CD14-positive monocyte (primary cell): ENCODE measurements at regions not wholly inside any gene's neighbourhood (a gene's known extent, or its start where the extent isn't known, plus 50 kb on each side); places are given as distances from the start of the nearest gene placed in this dataset.

Experiments used
- DNase-seq, 3 donors: peaks; one replicate each; pipeline ENCODE4 v3.0.0-alpha.2; 2011 to 2022
- H2AFZ ChIP-seq: 2 replicates; pipeline ENCODE4 v1.6.0; 2012; ENCODE audit warnings: mild to moderate bottlenecking, low read depth, low read length, inconsistent platforms; ENCODE audit not compliant: insufficient read depth, poor library complexity, severe bottlenecking
- H3K27ac ChIP-seq, 2 donors: 1 replicate in 1 of 2; 2 replicates in 1 of 2; pipeline ENCODE4 v1.5.1; 2012 to 2013; ENCODE audit warnings: low read length in 2 of 2, control low read depth in 1 of 2, inconsistent platforms in 1 of 2, low read depth in 1 of 2, mild to moderate bottlenecking in 1 of 2
- H3K27me3 ChIP-seq, 2 donors: one replicate each; pipeline versions ENCODE4 v1.6.0 to v1.6.1; 2011 to 2013; ENCODE audit warnings: low read length in 2 of 2; ENCODE audit not compliant: control insufficient read depth in 2 of 2, insufficient read depth in 2 of 2
- H3K36me3 ChIP-seq, 2 donors: replicated peaks in 1 of 2; 1 replicate in 1 of 2; 2 replicates in 1 of 2; pipeline versions ENCODE4 v1.5.1 to v1.6.1; 2012 to 2013; ENCODE audit warnings: low read length in 2 of 2, control low read depth in 1 of 2, inconsistent platforms in 1 of 2, mild to moderate bottlenecking in 1 of 2; ENCODE audit not compliant: insufficient read depth in 2 of 2, control insufficient read depth in 1 of 2
- H3K4me1 ChIP-seq, 2 donors: 1 replicate in 1 of 2; 2 replicates in 1 of 2; pipeline versions ENCODE4 v1.5.1 to v1.6.1; 2012 to 2013; ENCODE audit warnings: low read length in 2 of 2, control low read depth in 1 of 2, inconsistent platforms in 1 of 2, mild to moderate bottlenecking in 1 of 2, moderate library complexity in 1 of 2; ENCODE audit not compliant: insufficient read depth in 2 of 2, control insufficient read depth in 1 of 2
- H3K4me2 ChIP-seq: replicated peaks from 2 replicates; pipeline ENCODE3; 2012; ENCODE audit warnings: low read length, moderate library complexity, mild to moderate bottlenecking; ENCODE audit not compliant: poor library complexity, severe bottlenecking; ENCODE audit errors: extremely low read depth
- H3K4me3 ChIP-seq, 3 experiments: fragments of 200-600 bp in 1 of 3; sonication (generic) in 1 of 3; replicated peaks in 1 of 3; 1 replicate in 2 of 3; 2 replicates in 1 of 3; pipeline ENCODE4 v1.5.1; 2011 to 2013; ENCODE audit warnings: low read length in 3 of 3, mild to moderate bottlenecking in 3 of 3, control low read depth in 2 of 3, low read depth in 2 of 3, inconsistent platforms in 1 of 3, moderate library complexity in 1 of 3
- H3K79me2 ChIP-seq: 2 replicates; pipeline ENCODE4 v1.6.0; 2012; ENCODE audit warnings: mild to moderate bottlenecking, control low read depth, inconsistent platforms, low read length, moderate library complexity; ENCODE audit not compliant: insufficient read depth
- H3K9ac ChIP-seq: 2 replicates; pipeline ENCODE4 v1.6.0; 2017; ENCODE audit warnings: low read length, mild to moderate bottlenecking; ENCODE audit not compliant: insufficient read depth, poor library complexity, severe bottlenecking
- H3K9me3 ChIP-seq, 2 donors: replicated peaks in 1 of 2; 1 replicate in 1 of 2; 2 replicates in 1 of 2; pipeline versions ENCODE4 v1.5.1 to v1.6.1; 2012 to 2013; ENCODE audit warnings: low read length in 2 of 2, control low read depth in 1 of 2; ENCODE audit not compliant: control insufficient read depth in 1 of 2, insufficient read depth in 1 of 2
- H4K20me1 ChIP-seq: 2 replicates; pipeline ENCODE4 v1.6.0; 2012; ENCODE audit warnings: mild to moderate bottlenecking, low read length, control low read depth, moderate library complexity; ENCODE audit not compliant: insufficient read depth
- H3K27ac Mint-ChIP-seq, 7 donors: one replicate each; pipeline ENCODE4 v1.8.0; 2020; ENCODE audit warnings: mild to moderate bottlenecking in 7 of 7, mixed read lengths in 7 of 7, moderate library complexity in 6 of 7, inconsistent platforms in 2 of 7
- H3K27me3 Mint-ChIP-seq, 3 donors: one replicate each; pipeline ENCODE4 v1.8.0; 2021 to 2022; ENCODE audit warnings: low read depth in 3 of 3, mild to moderate bottlenecking in 3 of 3, mixed read lengths in 3 of 3, moderate library complexity in 3 of 3, inconsistent platforms in 1 of 3
- H3K36me3 Mint-ChIP-seq, 2 donors: one replicate each; pipeline ENCODE4 v1.8.0; 2020; ENCODE audit warnings: mixed read lengths in 2 of 2, inconsistent platforms in 1 of 2, mild to moderate bottlenecking in 1 of 2
- H3K4me1 Mint-ChIP-seq: one replicate; pipeline ENCODE4 v1.8.0; 2020; ENCODE audit warnings: mild to moderate bottlenecking, mixed read lengths
- H3K4me3 Mint-ChIP-seq, 2 donors: one replicate each; pipeline ENCODE4 v1.8.0; 2020; ENCODE audit warnings: mild to moderate bottlenecking in 2 of 2, mixed read lengths in 2 of 2, moderate library complexity in 1 of 2
- H3K9me3 Mint-ChIP-seq, 7 donors: one replicate each; pipeline ENCODE4 v1.8.0; 2020 to 2022; ENCODE audit warnings: mixed read lengths in 7 of 7, mild to moderate bottlenecking in 6 of 7, moderate library complexity in 6 of 7, inconsistent platforms in 2 of 7
- CTCF ChIP-seq: fragments of 200-600 bp; IDR thresholded peaks from one replicate; pipeline ENCODE4 v1.8.0; 2022; ENCODE audit warnings: antibody characterized with exemption, mild to moderate bottlenecking
- WGBS: methylation state at CpG from one replicate; pipeline ENCODE4 v1.1.5; 2013; ENCODE audit warnings: missing lambda C conversion rate; ENCODE audit not compliant: insufficient coverage; 5-methylcytosine and 5-hydroxymethylcytosine counted together
- intact Hi-C, 2 donors: fragments of 100-400 bp; cut with micrococcal nuclease; formaldehyde crosslinking; loops; one replicate each; pipeline versions ENCODE4 v1.15.0 to v1.15.1; 2023

- no peaks in the 10 kb centered on the region for H3K79me2 ChIP-seq
- no peaks in the 10 kb centered on the region for H4K20me1 ChIP-seq
- TF ChIP-seq CTCF = no peak
- no peak overlapping the region for H3K4me2 ChIP-seq
- Mint-ChIP-seq H3K4me3 (peak overlapping the region in 1 of 2 donors; percentile 31), H3K36me3 (no peaks in the 10 kb centered on the region), H3K27ac (no peak overlapping the region), H3K9me3 (no peaks in the 10 kb centered on the region), H3K4me1 (peaks cover 12% of the 10 kb centered on the region), H3K27me3 (peaks cover 41 to 56% (median 45%) of the 10 kb centered on the region in 3 donors)
- WGBS = 90% methylated on average over 7 of the region's 12 CpGs
- no peak overlapping the region for H3K27ac ChIP-seq
- peaks cover 4 to 9% of the 10 kb centered on the region in 2 donors for H3K4me1 ChIP-seq
- H3K4me3 ChIP-seq = no peak overlapping the region
- H3K9me3 ChIP-seq = no peaks in the 10 kb centered on the region
- H3K27me3 ChIP-seq = peaks cover 14 to 35% of the 10 kb centered on the region in 2 donors
- no peak overlapping the region for H3K9ac ChIP-seq
- no peak for DNase-seq
- intact Hi-C loops = loop anchor here in 1 of 2 donors (5.0 to 10.0 kb wide), 2 partner anchors 92 to 245 kb away; no protein-coding TSS in a partner anchor
- H2AFZ ChIP-seq = no peak overlapping the region
- H3K36me3 ChIP-seq = no peaks in the 10 kb centered on the region
Measured at GRCh38 chr13:97112446-97113152, 109.5 kb upstream of the MBNL2 start.

- no peak for TF ChIP-seq CTCF
- Histone ChIP-seq H3K9ac (no peak overlapping the region), H3K4me3 (no peak overlapping the region), H3K79me2 (no peaks in the 10 kb centered on the region), H3K4me2 (no peak overlapping the region), H3K27me3 (peaks cover 14 to 35% of the 10 kb centered on the region in 2 donors), H3K4me1 (peaks cover 4 to 9% of the 10 kb centered on the region in 2 donors), H4K20me1 (no peaks in the 10 kb centered on the region), H3K9me3 (no peaks in the 10 kb centered on the region), H3K36me3 (no peaks in the 10 kb centered on the region), H2AFZ (no peak overlapping the region), H3K27ac (no peak overlapping the region)
- H3K4me1 Mint-ChIP-seq = peaks cover 12% of the 10 kb centered on the region
- no peaks in the 10 kb centered on the region for H3K9me3 Mint-ChIP-seq
- peaks cover 43 to 56% (median 46%) of the 10 kb centered on the region in 3 donors for H3K27me3 Mint-ChIP-seq
- no peaks in the 10 kb centered on the region for H3K36me3 Mint-ChIP-seq
- 54% methylated on average over 6 of the region's 7 CpGs for WGBS
- intact Hi-C loops = loop anchor here in 1 of 2 donors (5.0 to 10.0 kb wide), 2 partner anchors 91 to 244 kb away; no protein-coding TSS in a partner anchor
- peak overlapping the region in 1 of 7 donors; percentile 1 for H3K27ac Mint-ChIP-seq
- peak overlapping the region in 1 of 2 donors; percentile 31 for H3K4me3 Mint-ChIP-seq
- no peak for DNase-seq
Measured at GRCh38 chr13:97113231-97114001, 108.7 kb upstream of the MBNL2 start.
